Activated CD4-positive, alpha-beta T cell treated with anti-CD3 and anti-CD28 coated beads for 36 hours (primary cell): ENCODE measurements at regions not wholly inside any gene's neighbourhood (a gene's known extent, or its start where the extent isn't known, plus 50 kb on each side); places are given as distances from the start of the nearest gene placed in this dataset.

Experiments
- ATAC-seq: fragments of 200-7000 bp; cut with Tn5 transposase; one replicate; pipeline ENCODE4 v1.10.0; 2021; ENCODE audit warnings: mild to moderate bottlenecking, moderate library complexity
- CTCF ChIA-PET: fragments of 350-600 bp; sonication (Branson Sonifier 250); formaldehyde crosslinking; loops from one replicate; lab custom pipeline; 2021; ENCODE audit warnings: antibody characterized with exemption; lab: Charles Lee
- POLR2A ChIA-PET: fragments of 350-600 bp; sonication (Branson Sonifier 250); formaldehyde crosslinking; loops from one replicate; lab custom pipeline; 2021; ENCODE audit warnings: antibody characterized with exemption, inconsistent platforms; lab: Charles Lee
- DNase-seq: peaks from one replicate; pipeline ENCODE4 v3.0.0-alpha.2; 2020
- H3K27ac Mint-ChIP-seq: one replicate; pipeline ENCODE4 v1.8.0; 2021; ENCODE audit warnings: mixed read lengths
- H3K27me3 Mint-ChIP-seq: one replicate; pipeline ENCODE4 v1.8.0; 2021; ENCODE audit warnings: mixed read lengths
- H3K36me3 Mint-ChIP-seq: one replicate; pipeline ENCODE4 v1.8.0; 2021; ENCODE audit warnings: low read depth, mixed read lengths
- H3K4me1 Mint-ChIP-seq: one replicate; pipeline ENCODE4 v1.8.0; 2021; ENCODE audit warnings: mixed read lengths
- H3K4me3 Mint-ChIP-seq: one replicate; pipeline ENCODE4 v1.8.0; 2021; ENCODE audit warnings: mild to moderate bottlenecking, moderate library complexity, mixed read lengths
- H3K9me3 Mint-ChIP-seq: one replicate; pipeline ENCODE4 v1.8.0; 2021; ENCODE audit warnings: low read depth, mixed read lengths
- intact Hi-C, 2 experiments: fragments of 100-400 bp; cut with DNase I in 1 of 2; cut with micrococcal nuclease in 1 of 2; formaldehyde crosslinking; loops; one replicate each; pipeline versions ENCODE4 v1.14.2 to v1.15.1; 2022 to 2024; cut with DNase I, micrococcal nuclease

GRCh38 chr7:19062216-19062615 is 55.2 kb downstream of the TWIST1 start:
- H3K36me3 Mint-ChIP-seq = no peaks in the 10 kb centered on the region
- no peak overlapping the region for H3K27ac Mint-ChIP-seq
- ATAC-seq = no peak
- intact Hi-C loops = no loop called here
- H3K4me3 Mint-ChIP-seq = no peak overlapping the region
- no peaks in the 10 kb centered on the region for H3K4me1 Mint-ChIP-seq
- CTCF ChIA-PET = interaction anchor here (0.7 kb wide), 1 partner anchor 499 kb away, joined by 3 read pairs; no protein-coding TSS in a partner anchor
- no peaks in the 10 kb centered on the region for H3K27me3 Mint-ChIP-seq
- peaks cover 4% of the 10 kb centered on the region for H3K9me3 Mint-ChIP-seq
- DNase-seq = no peak
- POLR2A ChIA-PET = no interaction called here

- no peaks in the 10 kb centered on the region for H3K4me1 Mint-ChIP-seq
- no peaks in the 10 kb centered on the region for H3K27me3 Mint-ChIP-seq
- no peak for DNase-seq
- no peaks in the 10 kb centered on the region for H3K36me3 Mint-ChIP-seq
- CTCF ChIA-PET = no interaction called here
- POLR2A ChIA-PET = no interaction called here
- no peak for ATAC-seq
- peaks cover 4% of the 10 kb centered on the region for H3K9me3 Mint-ChIP-seq
- no peak overlapping the region for H3K4me3 Mint-ChIP-seq
- intact Hi-C loops = no loop called here
- no peak overlapping the region for H3K27ac Mint-ChIP-seq
Measured at GRCh38 chr7:19061331-19061730, 56.1 kb downstream of the TWIST1 start.

- POLR2A ChIA-PET = no interaction called here
- no peak for DNase-seq
- H3K4me1 Mint-ChIP-seq = no peaks in the 10 kb centered on the region
Measured at GRCh38 chr7:19060761-19061259, 56.6 kb downstream of the TWIST1 start.

GRCh38 chr7:19056305-19056704 is 61.1 kb downstream of the TWIST1 start:
- DNase-seq (no peak), ATAC-seq (no peak)
- ChIA-PET POLR2A (no interaction called here), CTCF (no interaction called here)
- Mint-ChIP-seq H3K27me3 (no peaks in the 10 kb centered on the region), H3K9me3 (peaks cover under 1% of the 10 kb centered on the region), H3K4me1 (no peaks in the 10 kb centered on the region), H3K27ac (no peak overlapping the region), H3K4me3 (no peak overlapping the region), H3K36me3 (no peaks in the 10 kb centered on the region)
- intact Hi-C loops = loop anchor here in 1 of 2 experiments (10.0 kb wide), 1 partner anchor 702 kb away; no protein-coding TSS in a partner anchor

More at GRCh38 chr7:19060761-19061259, 56.6 kb downstream of the TWIST1 start:
- H3K27ac Mint-ChIP-seq = no peak overlapping the region
- H3K9me3 Mint-ChIP-seq = peaks cover 4% of the 10 kb centered on the region
- intact Hi-C loops = no loop called here
- no peaks in the 10 kb centered on the region for H3K36me3 Mint-ChIP-seq
- no peak overlapping the region for H3K4me3 Mint-ChIP-seq
- no peaks in the 10 kb centered on the region for H3K27me3 Mint-ChIP-seq
- no peak for ATAC-seq
- CTCF ChIA-PET = no interaction called here
